ENCODE measurements at regions not wholly inside any gene's neighbourhood (a gene's known extent, or its start where the extent isn't known, plus 50 kb on each side); places are given as distances from the start of the nearest gene placed in this dataset.

GRCh38 chr9:107064378-107064777, 201.4 kb downstream of the ZNF462 start:
- no peaks in the 10 kb centered on the region for H3K36me3 ChIP-seq (replicated peaks)
- H3K27me3 ChIP-seq (ENCODE audit: low read depth) = no peaks in the 10 kb centered on the region
- peaks cover 10% of the 10 kb centered on the region for H3K4me1 ChIP-seq
- no peak for DNase-seq (ENCODE audit: low spot score in 2 of 2)
- in situ Hi-C loops (cut with MboI; ENCODE audit: low sequenced_read_pairs) = no loop called here
- H3K4me3 ChIP-seq = no peak overlapping the region
- peaks cover 2% of the 10 kb centered on the region; the same call in 1 of the 2 replicates for H3K9me3 ChIP-seq

- Histone ChIP-seq H3K4me1 (peaks cover 10% of the 10 kb centered on the region), H3K36me3 (replicated peaks) (no peaks in the 10 kb centered on the region), H3K4me3 (no peak overlapping the region), H3K9me3 (peaks cover 2% of the 10 kb centered on the region; the same call in 1 of the 2 replicates), H3K27me3 (ENCODE audit: low read depth) (no peaks in the 10 kb centered on the region)
- in situ Hi-C loops (cut with MboI; ENCODE audit: low sequenced_read_pairs) = no loop called here
- DNase-seq (ENCODE audit: low spot score in 2 of 2) = no peak
Measured at GRCh38 chr9:107065549-107065948, 202.6 kb downstream of the ZNF462 start.

GRCh38 chr9:107067739-107068416, 204.9 kb downstream of the ZNF462 start:
- DNase-seq (ENCODE audit: low spot score in 2 of 2) = no peak
- in situ Hi-C loops (cut with MboI; ENCODE audit: low sequenced_read_pairs) = no loop called here
- H3K27me3 ChIP-seq (ENCODE audit: low read depth) = no peaks in the 10 kb centered on the region
- H3K4me3 ChIP-seq = no peak overlapping the region
- H3K4me1 ChIP-seq = peaks cover 10% of the 10 kb centered on the region
- H3K36me3 ChIP-seq (replicated peaks) = no peaks in the 10 kb centered on the region
- H3K9me3 ChIP-seq = no peaks in the 10 kb centered on the region; the same call in 1 of the 2 replicates

- peaks cover 10% of the 10 kb centered on the region for H3K4me1 ChIP-seq
- no peak overlapping the region for H3K4me3 ChIP-seq
- H3K36me3 ChIP-seq (replicated peaks) = no peaks in the 10 kb centered on the region
- no peaks in the 10 kb centered on the region; the same call in 1 of the 2 replicates for H3K9me3 ChIP-seq
- in situ Hi-C loops (cut with MboI; ENCODE audit: low sequenced_read_pairs) = no loop called here
- DNase-seq (ENCODE audit: low spot score in 2 of 2) = peak; percentile 12 to 53
- H3K27me3 ChIP-seq (ENCODE audit: low read depth) = no peaks in the 10 kb centered on the region
Measured at GRCh38 chr9:107068581-107068980, 205.6 kb downstream of the ZNF462 start.

GRCh38 chr9:107070586-107070985, 207.6 kb downstream of the ZNF462 start:
- Histone ChIP-seq H3K9me3 (no peaks in the 10 kb centered on the region; the same call in 1 of the 2 replicates), H3K4me3 (no peak overlapping the region), H3K36me3 (replicated peaks) (no peaks in the 10 kb centered on the region), H3K27me3 (ENCODE audit: low read depth) (no peaks in the 10 kb centered on the region), H3K4me1 (peaks cover 10% of the 10 kb centered on the region)
- no peak for DNase-seq (ENCODE audit: low spot score in 2 of 2)
- in situ Hi-C loops (cut with MboI; ENCODE audit: low sequenced_read_pairs) = no loop called here

- H3K9me3 ChIP-seq = no peaks in the 10 kb centered on the region
- no peaks in the 10 kb centered on the region for H3K27me3 ChIP-seq (ENCODE audit: low read depth)
- H3K4me1 ChIP-seq = peaks cover 5% of the 10 kb centered on the region
- H3K36me3 ChIP-seq (replicated peaks) = no peaks in the 10 kb centered on the region
- in situ Hi-C loops (cut with MboI; ENCODE audit: low sequenced_read_pairs) = no loop called here
- H3K4me3 ChIP-seq = no peak overlapping the region
- no peak for DNase-seq (ENCODE audit: low spot score in 2 of 2)
Measured at GRCh38 chr9:107078061-107078460, 205.0 kb upstream of the RAD23B start.

- Histone ChIP-seq H3K9me3 (no peaks in the 10 kb centered on the region), H3K4me3 (no peak overlapping the region), H3K36me3 (replicated peaks) (no peaks in the 10 kb centered on the region), H3K4me1 (peaks cover 5% of the 10 kb centered on the region), H3K27me3 (ENCODE audit: low read depth) (no peaks in the 10 kb centered on the region)
- in situ Hi-C loops (cut with MboI; ENCODE audit: low sequenced_read_pairs) = no loop called here
- no peak for DNase-seq (ENCODE audit: low spot score in 2 of 2)
Measured at GRCh38 chr9:107079589-107079988, 203.5 kb upstream of the RAD23B start.

GRCh38 chr9:107080130-107080529, 202.9 kb upstream of the RAD23B start:
- peaks cover 5% of the 10 kb centered on the region for H3K4me1 ChIP-seq
- H3K4me3 ChIP-seq = no peak overlapping the region
- H3K27me3 ChIP-seq (ENCODE audit: low read depth) = no peaks in the 10 kb centered on the region
- H3K9me3 ChIP-seq = no peaks in the 10 kb centered on the region
- no peaks in the 10 kb centered on the region for H3K36me3 ChIP-seq (replicated peaks)
- DNase-seq (ENCODE audit: low spot score in 2 of 2) = peak in 1 of 2 experiments; percentile 18
- in situ Hi-C loops (cut with MboI; ENCODE audit: low sequenced_read_pairs) = no loop called here

GRCh38 chr9:107086460-107086859, 196.6 kb upstream of the RAD23B start:
- in situ Hi-C loops (cut with MboI; ENCODE audit: low sequenced_read_pairs) = no loop called here
- DNase-seq (ENCODE audit: low spot score in 2 of 2) = no peak
- no peaks in the 10 kb centered on the region for H3K9me3 ChIP-seq
- H3K4me1 ChIP-seq = peaks cover 10% of the 10 kb centered on the region
- no peaks in the 10 kb centered on the region for H3K36me3 ChIP-seq (replicated peaks)
- H3K27me3 ChIP-seq (ENCODE audit: low read depth) = no peaks in the 10 kb centered on the region
- no peak overlapping the region for H3K4me3 ChIP-seq

GRCh38 chr9:107087222-107087621, 195.9 kb upstream of the RAD23B start:
- Histone ChIP-seq H3K4me3 (no peak overlapping the region), H3K9me3 (no peaks in the 10 kb centered on the region), H3K36me3 (replicated peaks) (no peaks in the 10 kb centered on the region), H3K4me1 (peaks cover 10% of the 10 kb centered on the region), H3K27me3 (ENCODE audit: low read depth) (no peaks in the 10 kb centered on the region)
- in situ Hi-C loops (cut with MboI; ENCODE audit: low sequenced_read_pairs) = no loop called here
- DNase-seq (ENCODE audit: low spot score in 2 of 2) = no peak

GRCh38 chr9:107090218-107090617, 192.9 kb upstream of the RAD23B start:
- Histone ChIP-seq H3K9me3 (no peaks in the 10 kb centered on the region), H3K27me3 (ENCODE audit: low read depth) (no peaks in the 10 kb centered on the region), H3K4me1 (peaks cover 5% of the 10 kb centered on the region), H3K36me3 (replicated peaks) (no peaks in the 10 kb centered on the region), H3K4me3 (no peak overlapping the region)
- in situ Hi-C loops (cut with MboI; ENCODE audit: low sequenced_read_pairs) = no loop called here
- no peak for DNase-seq (ENCODE audit: low spot score in 2 of 2)

GRCh38 chr9:107093365-107094060, 189.6 kb upstream of the RAD23B start:
- DNase-seq (ENCODE audit: low spot score in 2 of 2) = no peak
- H3K27me3 ChIP-seq (ENCODE audit: low read depth) = no peaks in the 10 kb centered on the region
- in situ Hi-C loops (cut with MboI; ENCODE audit: low sequenced_read_pairs) = no loop called here
- H3K9me3 ChIP-seq = no peaks in the 10 kb centered on the region
- H3K4me1 ChIP-seq = no peaks in the 10 kb centered on the region
- no peak overlapping the region for H3K4me3 ChIP-seq
- H3K36me3 ChIP-seq (replicated peaks) = no peaks in the 10 kb centered on the region

GRCh38 chr9:107094370-107094769, 188.7 kb upstream of the RAD23B start:
- in situ Hi-C loops (cut with MboI; ENCODE audit: low sequenced_read_pairs) = no loop called here
- no peaks in the 10 kb centered on the region for H3K9me3 ChIP-seq
- H3K36me3 ChIP-seq (replicated peaks) = no peaks in the 10 kb centered on the region
- H3K4me1 ChIP-seq = no peaks in the 10 kb centered on the region
- no peak for DNase-seq (ENCODE audit: low spot score in 2 of 2)
- no peaks in the 10 kb centered on the region for H3K27me3 ChIP-seq (ENCODE audit: low read depth)
- H3K4me3 ChIP-seq = no peak overlapping the region

GRCh38 chr9:107100591-107100990, 182.5 kb upstream of the RAD23B start:
- Histone ChIP-seq H3K4me3 (no peak overlapping the region), H3K9me3 (no peaks in the 10 kb centered on the region), H3K4me1 (no peaks in the 10 kb centered on the region), H3K36me3 (replicated peaks) (no peaks in the 10 kb centered on the region), H3K27me3 (ENCODE audit: low read depth) (no peaks in the 10 kb centered on the region)
- no peak for DNase-seq (ENCODE audit: low spot score in 2 of 2)
- in situ Hi-C loops (cut with MboI; ENCODE audit: low sequenced_read_pairs) = no loop called here
